KMS-11 (cell line): ENCODE measurements at regions not wholly inside any gene's neighbourhood (a gene's known extent, or its start where the extent isn't known, plus 50 kb on each side); places are given as distances from the start of the nearest gene placed in this dataset.

Experiments used
- H2AFZ ChIP-seq: fragments of 200-600 bp; sonication (generic); 2 replicates; pipeline ENCODE4 v1.6.1; 2016; ENCODE audit warnings: antibody characterized with exemption, mixed run types, low read depth
- H3K27ac ChIP-seq: fragments of 200-600 bp; sonication (generic); 2 replicates; pipeline ENCODE4 v1.6.1; 2016; ENCODE audit warnings: mild to moderate bottlenecking, mixed run types
- H3K27me3 ChIP-seq: fragments of 200-600 bp; sonication (generic); 2 replicates; pipeline ENCODE4 v1.6.1; 2017; ENCODE audit warnings: mild to moderate bottlenecking, low read depth, mixed run types, moderate library complexity; ENCODE audit not compliant: insufficient read depth
- H3K36me3 ChIP-seq: fragments of 200-600 bp; sonication (generic); 2 replicates; pipeline ENCODE4 v1.6.1; 2017; ENCODE audit warnings: mild to moderate bottlenecking, mixed run types; ENCODE audit not compliant: insufficient read depth
- H3K4me1 ChIP-seq: fragments of 200-600 bp; sonication (generic); 2 replicates; pipeline ENCODE4 v1.6.1; 2016; ENCODE audit warnings: mild to moderate bottlenecking, low read depth, mixed run types; ENCODE audit not compliant: poor library complexity, severe bottlenecking
- H3K4me2 ChIP-seq: fragments of 200-600 bp; sonication (generic); 2 replicates; pipeline ENCODE4 v1.7.0; 2016; ENCODE audit warnings: mild to moderate bottlenecking, mixed run types
- H3K4me3 ChIP-seq: fragments of 200-600 bp; sonication (generic); IDR thresholded peaks from 2 replicates; pipeline ENCODE4 v1.6.1; 2017; ENCODE audit warnings: low read depth, low read length, mixed read lengths; ENCODE audit not compliant: insufficient read depth
- H3K79me2 ChIP-seq: fragments of 200-600 bp; sonication (generic); 2 replicates; pipeline ENCODE4 v1.6.1; 2016; ENCODE audit warnings: low read depth, mixed run types; ENCODE audit not compliant: insufficient read depth
- H3K9ac ChIP-seq: fragments of 200-600 bp; sonication (generic); 2 replicates; pipeline ENCODE4 v1.6.1; 2016; ENCODE audit warnings: mild to moderate bottlenecking, mixed run types
- H4K20me1 ChIP-seq: fragments of 200-600 bp; sonication (generic); 2 replicates; pipeline ENCODE4 v1.6.1; 2016; ENCODE audit warnings: mild to moderate bottlenecking, mixed run types; ENCODE audit not compliant: insufficient read depth
- TF ChIP-seq, protein P1 (sequence below): fragments of 200-600 bp; sonication (generic); conservative IDR thresholded peaks from 2 replicates; pipeline ENCODE4 v1.6.1; 2017; ENCODE audit warnings: low read depth, mild to moderate bottlenecking, antibody characterized with exemption, low read length, moderate library complexity, mixed read lengths

- H3K4me1 ChIP-seq: peaks cover under 1% of the 10 kb centered on the region
- no peaks in the 10 kb centered on the region for H3K36me3 ChIP-seq
- H2AFZ ChIP-seq: no peak overlapping the region
- no peaks in the 10 kb centered on the region for H3K27me3 ChIP-seq
- no peak overlapping the region for H3K4me2 ChIP-seq
- TF ChIP-seq, protein P1, sequence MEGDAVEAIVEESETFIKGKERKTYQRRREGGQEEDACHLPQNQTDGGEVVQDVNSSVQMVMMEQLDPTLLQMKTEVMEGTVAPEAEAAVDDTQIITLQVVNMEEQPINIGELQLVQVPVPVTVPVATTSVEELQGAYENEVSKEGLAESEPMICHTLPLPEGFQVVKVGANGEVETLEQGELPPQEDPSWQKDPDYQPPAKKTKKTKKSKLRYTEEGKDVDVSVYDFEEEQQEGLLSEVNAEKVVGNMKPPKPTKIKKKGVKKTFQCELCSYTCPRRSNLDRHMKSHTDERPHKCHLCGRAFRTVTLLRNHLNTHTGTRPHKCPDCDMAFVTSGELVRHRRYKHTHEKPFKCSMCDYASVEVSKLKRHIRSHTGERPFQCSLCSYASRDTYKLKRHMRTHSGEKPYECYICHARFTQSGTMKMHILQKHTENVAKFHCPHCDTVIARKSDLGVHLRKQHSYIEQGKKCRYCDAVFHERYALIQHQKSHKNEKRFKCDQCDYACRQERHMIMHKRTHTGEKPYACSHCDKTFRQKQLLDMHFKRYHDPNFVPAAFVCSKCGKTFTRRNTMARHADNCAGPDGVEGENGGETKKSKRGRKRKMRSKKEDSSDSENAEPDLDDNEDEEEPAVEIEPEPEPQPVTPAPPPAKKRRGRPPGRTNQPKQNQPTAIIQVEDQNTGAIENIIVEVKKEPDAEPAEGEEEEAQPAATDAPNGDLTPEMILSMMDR: no peak
- H3K27ac ChIP-seq: no peak overlapping the region
- no peak overlapping the region for H3K9ac ChIP-seq
- no peaks in the 10 kb centered on the region for H3K79me2 ChIP-seq
- H4K20me1 ChIP-seq: no peaks in the 10 kb centered on the region
- H3K4me3 ChIP-seq: no peak overlapping the region
Observed at GRCh38 chr2:144325086-144325485, 194.8 kb downstream of the ZEB2 start.

- Histone ChIP-seq H3K9ac (no peak overlapping the region), H3K36me3 (no peaks in the 10 kb centered on the region), H3K79me2 (no peaks in the 10 kb centered on the region), H3K4me3 (no peak overlapping the region), H4K20me1 (no peaks in the 10 kb centered on the region), H3K4me2 (no peak overlapping the region), H3K27ac (no peak overlapping the region), H3K27me3 (no peaks in the 10 kb centered on the region), H3K4me1 (no peaks in the 10 kb centered on the region), H2AFZ (no peak overlapping the region)
- TF ChIP-seq, protein P1: no peak
Observed at GRCh38 chr2:144324446-144325045, 195.4 kb downstream of the ZEB2 start.

GRCh38 chr2:144323946-144324345 lies 196.0 kb downstream of the ZEB2 start:
- TF ChIP-seq, protein P1: no peak
- H3K36me3 ChIP-seq: no peaks in the 10 kb centered on the region
- H3K27me3 ChIP-seq: no peaks in the 10 kb centered on the region
- H3K9ac ChIP-seq: no peak overlapping the region
- no peak overlapping the region for H2AFZ ChIP-seq
- no peak overlapping the region for H3K27ac ChIP-seq
- H3K79me2 ChIP-seq: no peaks in the 10 kb centered on the region
- no peaks in the 10 kb centered on the region for H4K20me1 ChIP-seq
- H3K4me1 ChIP-seq: no peaks in the 10 kb centered on the region
- no peak overlapping the region for H3K4me2 ChIP-seq
- no peak overlapping the region for H3K4me3 ChIP-seq

DNA sequence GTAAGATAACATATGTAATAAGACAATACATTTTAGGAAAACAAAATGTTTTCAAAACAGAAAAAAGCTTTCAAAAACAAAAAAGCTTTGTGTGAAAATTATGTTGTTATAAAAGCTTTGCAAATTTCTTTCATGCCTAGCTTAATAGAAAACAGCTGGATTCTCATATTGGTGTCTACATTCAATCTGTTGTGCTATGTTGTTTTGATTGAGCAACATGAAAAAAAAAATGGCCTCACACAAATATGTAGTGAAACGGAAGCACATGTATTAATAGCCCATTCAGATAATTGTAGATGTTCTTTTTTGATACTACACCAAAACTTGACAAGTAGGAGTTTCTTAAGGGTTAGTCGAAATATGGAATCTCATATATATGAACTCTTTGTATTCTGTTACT lies 197.5 kb downstream of the ZEB2 start:
- H3K79me2 ChIP-seq: no peaks in the 10 kb centered on the region
- TF ChIP-seq, protein P1: no peak

More for the DNA sequence above, 197.5 kb downstream of the ZEB2 start:
- Histone ChIP-seq H4K20me1 (no peaks in the 10 kb centered on the region), H3K36me3 (no peaks in the 10 kb centered on the region), H3K4me2 (no peak overlapping the region), H3K27ac (no peak overlapping the region), H3K9ac (no peak overlapping the region), H2AFZ (no peak overlapping the region), H3K4me3 (no peak overlapping the region), H3K4me1 (no peaks in the 10 kb centered on the region), H3K27me3 (no peaks in the 10 kb centered on the region)
